ENCODE measurements at regions not wholly inside any gene's neighbourhood (a gene's known extent, or its start where the extent isn't known, plus 50 kb on each side); places are given as distances from the start of the nearest gene placed in this dataset.

- H3K4me3 ChIP-seq (replicated peaks in 1 of 3; ENCODE audit: insufficient read depth in 1 of 3, low read depth in 2 of 3, low read length in 3 of 3): no peak overlapping the region
- no peaks in the 10 kb centered on the region for H3K79me2 ChIP-seq (ENCODE audit: insufficient read depth, low read length)
- DNase-seq (ENCODE audit: low spot score) (no peak), ATAC-seq (no peak), FAIRE-seq (no peak)
- in situ Hi-C loops (cut with HindIII; ENCODE audit: extremely low pct_ligation_motif_present, low pct_unique_long_range_greater_than_20kb) (no loop called here), intact Hi-C loops (cut with micrococcal nuclease; ENCODE audit: unreplicated experiment) (no loop called here)
- WGBS (ENCODE audit: low lambda C conversion rate): 19% methylated on average over 9 of the region's 24 CpGs
- H3K9me3 ChIP-seq (ENCODE audit: low read length): no peaks in the 10 kb centered on the region
- POLR2A ChIA-PET: no interaction called here
- no peaks in the 10 kb centered on the region for H3K4me1 ChIP-seq (ENCODE audit: insufficient read depth, low read length)
- no peaks in the 10 kb centered on the region for H3K36me3 ChIP-seq (replicated peaks in 1 of 2; ENCODE audit: control insufficient read depth in 1 of 2, insufficient read depth in 2 of 2, low read length in 2 of 2)
- BruUV-seq (replicated peaks): no TSS peak
- H3K27ac ChIP-seq (ENCODE audit: extremely low read length, insufficient read depth, low read length): no peak overlapping the region
- no peak overlapping the region for H3K4me2 ChIP-seq (ENCODE audit: low read depth, low read length)
- H3K9ac ChIP-seq (ENCODE audit: insufficient read depth, low read depth, low read length): no peak overlapping the region
- H4K20me1 ChIP-seq (ENCODE audit: insufficient read depth, low read length): no peaks in the 10 kb centered on the region
- CTCF ChIA-PET (ENCODE audit: low intra/inter-chr PET ratio, low total read pairs): no interaction called here
- no peak overlapping the region for H2AFZ ChIP-seq (ENCODE audit: low read length)
- peaks cover 0 to 21% of the 10 kb centered on the region in 2 experiments; a peak in 2 of 5 replicates for H3K27me3 ChIP-seq (ENCODE audit: control insufficient read depth in 1 of 2, insufficient read depth in 2 of 2, low read length in 2 of 2)
- TF ChIP-seq, protein P1, sequence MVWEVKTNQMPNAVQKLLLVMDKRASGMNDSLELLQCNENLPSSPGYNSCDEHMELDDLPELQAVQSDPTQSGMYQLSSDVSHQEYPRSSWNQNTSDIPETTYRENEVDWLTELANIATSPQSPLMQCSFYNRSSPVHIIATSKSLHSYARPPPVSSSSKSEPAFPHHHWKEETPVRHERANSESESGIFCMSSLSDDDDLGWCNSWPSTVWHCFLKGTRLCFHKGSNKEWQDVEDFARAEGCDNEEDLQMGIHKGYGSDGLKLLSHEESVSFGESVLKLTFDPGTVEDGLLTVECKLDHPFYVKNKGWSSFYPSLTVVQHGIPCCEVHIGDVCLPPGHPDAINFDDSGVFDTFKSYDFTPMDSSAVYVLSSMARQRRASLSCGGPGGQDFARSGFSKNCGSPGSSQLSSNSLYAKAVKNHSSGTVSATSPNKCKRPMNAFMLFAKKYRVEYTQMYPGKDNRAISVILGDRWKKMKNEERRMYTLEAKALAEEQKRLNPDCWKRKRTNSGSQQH (CRISPR knock-in tag; IDR thresholded peaks at IDR 0.05; ENCODE audit: low read depth): no peak
- TF ChIP-seq, protein P2, sequence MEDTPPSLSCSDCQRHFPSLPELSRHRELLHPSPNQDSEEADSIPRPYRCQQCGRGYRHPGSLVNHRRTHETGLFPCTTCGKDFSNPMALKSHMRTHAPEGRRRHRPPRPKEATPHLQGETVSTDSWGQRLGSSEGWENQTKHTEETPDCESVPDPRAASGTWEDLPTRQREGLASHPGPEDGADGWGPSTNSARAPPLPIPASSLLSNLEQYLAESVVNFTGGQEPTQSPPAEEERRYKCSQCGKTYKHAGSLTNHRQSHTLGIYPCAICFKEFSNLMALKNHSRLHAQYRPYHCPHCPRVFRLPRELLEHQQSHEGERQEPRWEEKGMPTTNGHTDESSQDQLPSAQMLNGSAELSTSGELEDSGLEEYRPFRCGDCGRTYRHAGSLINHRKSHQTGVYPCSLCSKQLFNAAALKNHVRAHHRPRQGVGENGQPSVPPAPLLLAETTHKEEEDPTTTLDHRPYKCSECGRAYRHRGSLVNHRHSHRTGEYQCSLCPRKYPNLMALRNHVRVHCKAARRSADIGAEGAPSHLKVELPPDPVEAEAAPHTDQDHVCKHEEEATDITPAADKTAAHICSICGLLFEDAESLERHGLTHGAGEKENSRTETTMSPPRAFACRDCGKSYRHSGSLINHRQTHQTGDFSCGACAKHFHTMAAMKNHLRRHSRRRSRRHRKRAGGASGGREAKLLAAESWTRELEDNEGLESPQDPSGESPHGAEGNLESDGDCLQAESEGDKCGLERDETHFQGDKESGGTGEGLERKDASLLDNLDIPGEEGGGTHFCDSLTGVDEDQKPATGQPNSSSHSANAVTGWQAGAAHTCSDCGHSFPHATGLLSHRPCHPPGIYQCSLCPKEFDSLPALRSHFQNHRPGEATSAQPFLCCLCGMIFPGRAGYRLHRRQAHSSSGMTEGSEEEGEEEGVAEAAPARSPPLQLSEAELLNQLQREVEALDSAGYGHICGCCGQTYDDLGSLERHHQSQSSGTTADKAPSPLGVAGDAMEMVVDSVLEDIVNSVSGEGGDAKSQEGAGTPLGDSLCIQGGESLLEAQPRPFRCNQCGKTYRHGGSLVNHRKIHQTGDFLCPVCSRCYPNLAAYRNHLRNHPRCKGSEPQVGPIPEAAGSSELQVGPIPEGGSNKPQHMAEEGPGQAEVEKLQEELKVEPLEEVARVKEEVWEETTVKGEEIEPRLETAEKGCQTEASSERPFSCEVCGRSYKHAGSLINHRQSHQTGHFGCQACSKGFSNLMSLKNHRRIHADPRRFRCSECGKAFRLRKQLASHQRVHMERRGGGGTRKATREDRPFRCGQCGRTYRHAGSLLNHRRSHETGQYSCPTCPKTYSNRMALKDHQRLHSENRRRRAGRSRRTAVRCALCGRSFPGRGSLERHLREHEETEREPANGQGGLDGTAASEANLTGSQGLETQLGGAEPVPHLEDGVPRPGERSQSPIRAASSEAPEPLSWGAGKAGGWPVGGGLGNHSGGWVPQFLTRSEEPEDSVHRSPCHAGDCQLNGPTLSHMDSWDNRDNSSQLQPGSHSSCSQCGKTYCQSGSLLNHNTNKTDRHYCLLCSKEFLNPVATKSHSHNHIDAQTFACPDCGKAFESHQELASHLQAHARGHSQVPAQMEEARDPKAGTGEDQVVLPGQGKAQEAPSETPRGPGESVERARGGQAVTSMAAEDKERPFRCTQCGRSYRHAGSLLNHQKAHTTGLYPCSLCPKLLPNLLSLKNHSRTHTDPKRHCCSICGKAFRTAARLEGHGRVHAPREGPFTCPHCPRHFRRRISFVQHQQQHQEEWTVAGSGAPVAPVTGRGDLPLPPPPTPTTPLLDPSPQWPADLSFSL (CRISPR knock-in tag; IDR thresholded peaks at IDR 0.05): no peak
- TF ChIP-seq TARDBP (CRISPR knock-in tag; IDR thresholded peaks at IDR 0.05): no peak
- no peak for TF ChIP-seq ZSCAN22 (CRISPR knock-in tag; IDR thresholded peaks at IDR 0.05)
- no peak for TF ChIP-seq KMT2B (CRISPR knock-in tag; IDR thresholded peaks at IDR 0.05)
- no peak for TF ChIP-seq EP300 (IDR thresholded peaks at IDR 0.05; ENCODE audit: low read depth in 2 of 2, low read length in 2 of 2)
- TF ChIP-seq EP300 (CRISPR knock-in tag; IDR thresholded peaks at IDR 0.05; ENCODE audit: borderline replicate concordance): no peak
- TF ChIP-seq ISX (CRISPR knock-in tag; conservative IDR thresholded peaks at IDR 0.05): no peak
- TF ChIP-seq ATF7 (IDR thresholded peaks at IDR 0.05): no peak
- no peak for TF ChIP-seq ATF7 (CRISPR knock-in tag; IDR thresholded peaks at IDR 0.05)
- TF ChIP-seq ZNF282 (IDR thresholded peaks at IDR 0.05; ENCODE audit: partially characterized antibody): no peak
- no peak for TF ChIP-seq HNF1A (IDR thresholded peaks at IDR 0.05; ENCODE audit: low read depth)
- no peak for TF ChIP-seq HNF1A (CRISPR knock-in tag; IDR thresholded peaks at IDR 0.05; ENCODE audit: borderline replicate concordance)
Observed at GRCh38 chr10:128386816-128387604, 260.8 kb upstream of the MKI67 start.

Data from HepG2 (cell line).